Right atrium auricular region (tissue), 2 donors: ENCODE measurements at regions not wholly inside any gene's neighbourhood (a gene's known extent, or its start where the extent isn't known, plus 50 kb on each side); places are given as distances from the start of the nearest gene placed in this dataset.

Source experiments
- DNase-seq: peaks from one replicate; pipeline ENCODE4 v3.0.0-alpha.2; 2019; ENCODE audit warnings: low spot score
- H3K27ac ChIP-seq, 2 donors: fragments of 200-600 bp; sonication (generic); 1 replicate in 1 of 2; 2 replicates in 1 of 2; pipeline ENCODE4 v1.5.1; 2016 to 2019
- H3K27me3 ChIP-seq, 2 donors: fragments of 200-600 bp; sonication (generic); one replicate each; pipeline versions ENCODE4 v1.5.1 to v1.6.0; 2017 to 2019
- H3K36me3 ChIP-seq: fragments of 200-600 bp; sonication (generic); one replicate; pipeline ENCODE4 v1.5.1; 2016
- H3K4me1 ChIP-seq, 2 donors: fragments of 200-600 bp; sonication (generic); one replicate each; pipeline versions ENCODE4 v1.5.1 to v1.6.0; 2017 to 2019
- H3K4me3 ChIP-seq, 2 donors: fragments of 200-600 bp; sonication (generic); 1 replicate in 1 of 2; 2 replicates in 1 of 2; pipeline ENCODE4 v1.5.1; 2017 to 2019; ENCODE audit warnings: mild to moderate bottlenecking in 1 of 2, moderate library complexity in 1 of 2
- H3K9me3 ChIP-seq, 2 donors: fragments of 200-600 bp; sonication (generic); one replicate each; pipeline ENCODE4 v1.5.1; 2019
- CTCF ChIP-seq, 2 donors: fragments of 200-600 bp; sonication (generic); IDR thresholded peaks; one replicate each; pipeline ENCODE4 v1.5.1; 2019; ENCODE audit warnings: antibody characterized with exemption in 2 of 2

GRCh38 chr6:115271434-115271833 is 789.3 kb downstream of the FRK start:
- Histone ChIP-seq H3K27me3 (no peaks in the 10 kb centered on the region), H3K4me3 (no peak overlapping the region), H3K9me3 (no peaks in the 10 kb centered on the region), H3K36me3 (no peaks in the 10 kb centered on the region), H3K27ac (no peak overlapping the region), H3K4me1 (no peaks in the 10 kb centered on the region)
- TF ChIP-seq CTCF (IDR thresholded peaks at IDR 0.05): no peak
- no peak for DNase-seq

- Histone ChIP-seq H3K9me3 (no peaks in the 10 kb centered on the region), H3K4me3 (no peak overlapping the region), H3K36me3 (no peaks in the 10 kb centered on the region), H3K27ac (no peak overlapping the region), H3K4me1 (no peaks in the 10 kb centered on the region), H3K27me3 (no peaks in the 10 kb centered on the region)
- no peak for TF ChIP-seq CTCF (IDR thresholded peaks at IDR 0.05)
- DNase-seq: no peak
Observed at GRCh38 chr6:115270953-115271352, 789.7 kb downstream of the FRK start.

GRCh38 chr6:115241373-115241772 is 819.3 kb downstream of the FRK start:
- Histone ChIP-seq H3K36me3 (no peaks in the 10 kb centered on the region), H3K4me3 (no peak overlapping the region), H3K27me3 (no peaks in the 10 kb centered on the region), H3K9me3 (peaks cover 0 to 6% of the 10 kb centered on the region in 2 donors), H3K27ac (no peak overlapping the region), H3K4me1 (no peaks in the 10 kb centered on the region)
- DNase-seq: no peak
- TF ChIP-seq CTCF (IDR thresholded peaks at IDR 0.05): no peak

GRCh38 chr6:115221198-115221597 is 839.5 kb downstream of the FRK start:
- H3K4me1 ChIP-seq: no peaks in the 10 kb centered on the region
- H3K36me3 ChIP-seq: no peaks in the 10 kb centered on the region
- no peak for DNase-seq
- H3K4me3 ChIP-seq: no peak overlapping the region
- TF ChIP-seq CTCF (IDR thresholded peaks at IDR 0.05): no peak
- no peaks in the 10 kb centered on the region for H3K27me3 ChIP-seq
- H3K9me3 ChIP-seq: no peaks in the 10 kb centered on the region
- H3K27ac ChIP-seq: no peak overlapping the region

- H3K4me3 ChIP-seq: no peak overlapping the region
- no peaks in the 10 kb centered on the region for H3K4me1 ChIP-seq
- no peak for TF ChIP-seq CTCF (IDR thresholded peaks at IDR 0.05)
- H3K27ac ChIP-seq: no peak overlapping the region
- no peaks in the 10 kb centered on the region for H3K9me3 ChIP-seq
- no peaks in the 10 kb centered on the region for H3K36me3 ChIP-seq
- DNase-seq: no peak
- no peaks in the 10 kb centered on the region for H3K27me3 ChIP-seq
Observed at GRCh38 chr6:115220551-115221159, 840.0 kb downstream of the FRK start.

GRCh38 chr6:115219645-115220044 is 841.0 kb downstream of the FRK start:
- no peak overlapping the region for H3K4me3 ChIP-seq
- no peaks in the 10 kb centered on the region for H3K36me3 ChIP-seq
- DNase-seq: no peak
- H3K9me3 ChIP-seq: no peaks in the 10 kb centered on the region
- no peak for TF ChIP-seq CTCF (IDR thresholded peaks at IDR 0.05)
- no peak overlapping the region for H3K27ac ChIP-seq
- H3K27me3 ChIP-seq: no peaks in the 10 kb centered on the region
- no peaks in the 10 kb centered on the region for H3K4me1 ChIP-seq
